Right lobe of liver (tissue), 6 donors: ENCODE measurements at regions not wholly inside any gene's neighbourhood (a gene's known extent, or its start where the extent isn't known, plus 50 kb on each side); places are given as distances from the start of the nearest gene placed in this dataset.

ENCODE experiments used
- ATAC-seq, 4 donors: fragments of 200-7000 bp; cut with Tn5 transposase; one replicate each; pipeline ENCODE4 v1.9.1; 2020; ENCODE audit warnings: mild to moderate bottlenecking in 4 of 4, moderate library complexity in 4 of 4
- DNase-seq, 3 donors: peaks; one replicate each; pipeline ENCODE4 v3.0.0-alpha.2; 2020
- H3K27ac ChIP-seq, 3 donors: fragments of 200-600 bp; one replicate each; pipeline ENCODE4 v1.8.0; 2022
- H3K27me3 ChIP-seq, 2 donors: fragments of 200-600 bp; one replicate each; pipeline ENCODE4 v1.8.0; 2022
- H3K36me3 ChIP-seq, 4 donors: fragments of 200-600 bp; sonication (generic) in 1 of 4; one replicate each; pipeline versions ENCODE4 v1.5.1 to v1.8.0; 2017 to 2022; ENCODE audit warnings: control low read depth in 1 of 4
- H3K4me1 ChIP-seq, 4 donors: fragments of 200-600 bp; sonication (generic) in 1 of 4; one replicate each; pipeline versions ENCODE4 v1.5.1 to v1.8.0; 2017 to 2022; ENCODE audit warnings: control low read depth in 1 of 4
- H3K4me3 ChIP-seq, 3 donors: fragments of 200-600 bp; one replicate each; pipeline ENCODE4 v1.8.0; 2022
- H3K9me3 ChIP-seq, 4 donors: fragments of 200-600 bp; sonication (generic) in 1 of 4; one replicate each; pipeline versions ENCODE4 v1.5.1 to v1.8.0; 2017 to 2022; ENCODE audit warnings: control low read depth in 1 of 4
- CTCF ChIP-seq, 4 donors: fragments of 200-600 bp in 3 of 4; fragments of 450-650 bp in 1 of 4; IDR thresholded peaks; one replicate each; pipeline versions ENCODE4 v1.5.1 to v1.8.0; 2016 to 2022; ENCODE audit warnings: antibody characterized with exemption in 4 of 4, mild to moderate bottlenecking in 2 of 4
- POLR2A ChIP-seq: fragments of 450-650 bp; IDR thresholded peaks from one replicate; pipeline ENCODE4 v1.6.1; 2017; ENCODE audit warnings: antibody characterized with exemption, mild to moderate bottlenecking
- WGBS: methylation state at CpG from one replicate; pipeline ENCODE4 v1.1.6; 2018; ENCODE audit warnings: low coverage, low lambda C conversion rate; ENCODE audit not compliant: insufficient coverage; ENCODE audit errors: missing lambda C conversion rate; 5-methylcytosine and 5-hydroxymethylcytosine counted together
- intact Hi-C, 2 donors: fragments of 100-400 bp; cut with DNase I; formaldehyde crosslinking; loops; one replicate each; pipeline versions ENCODE4 v1.11.2 to v1.14.1; 2022
- donor health status: DM: no; HTN: yes; CAD: no.
- donor health status: DM: no; HTN: no; CAD: no.
- donor health status: DM: no; HTN: no; CAD: no.
- donor health status: DM: no; HTN: yes; CAD: no.
- donor health status: DM: no; HTN: yes; CAD: no.

- no peaks in the 10 kb centered on the region for H3K9me3 ChIP-seq
- WGBS: 22% methylated on average over 12 of the region's 12 CpGs
- H3K36me3 ChIP-seq: no peaks in the 10 kb centered on the region
- intact Hi-C loops: no loop called here
- ATAC-seq: peak; percentile 62 to 78 (median 70)
- TF ChIP-seq CTCF (IDR thresholded peaks at IDR 0.05) (no peak), POLR2A (no peak)
- no peak overlapping the region for H3K27ac ChIP-seq
- no peak overlapping the region for H3K4me3 ChIP-seq
- DNase-seq: peak in 1 of 3 donors; percentile 19
- H3K4me1 ChIP-seq: no peaks in the 10 kb centered on the region
- no peaks in the 10 kb centered on the region for H3K27me3 ChIP-seq
Observed at GRCh38 chr12:98126637-98127335, 388.6 kb upstream of the TMPO start.

- Histone ChIP-seq H3K9me3 (no peaks in the 10 kb centered on the region), H3K27me3 (no peaks in the 10 kb centered on the region), H3K4me1 (no peaks in the 10 kb centered on the region), H3K4me3 (no peak overlapping the region), H3K36me3 (no peaks in the 10 kb centered on the region), H3K27ac (no peak overlapping the region)
- no peak for DNase-seq
- ATAC-seq: peak in 3 of 4 donors; percentile 35 to 51 (median 41)
- WGBS: 24% methylated on average over 3 of the region's 3 CpGs
- intact Hi-C loops: no loop called here
- TF ChIP-seq POLR2A: no peak
- TF ChIP-seq CTCF (IDR thresholded peaks at IDR 0.05): no peak
Observed at GRCh38 chr12:98127336-98127679, 388.1 kb upstream of the TMPO start.

DNA sequence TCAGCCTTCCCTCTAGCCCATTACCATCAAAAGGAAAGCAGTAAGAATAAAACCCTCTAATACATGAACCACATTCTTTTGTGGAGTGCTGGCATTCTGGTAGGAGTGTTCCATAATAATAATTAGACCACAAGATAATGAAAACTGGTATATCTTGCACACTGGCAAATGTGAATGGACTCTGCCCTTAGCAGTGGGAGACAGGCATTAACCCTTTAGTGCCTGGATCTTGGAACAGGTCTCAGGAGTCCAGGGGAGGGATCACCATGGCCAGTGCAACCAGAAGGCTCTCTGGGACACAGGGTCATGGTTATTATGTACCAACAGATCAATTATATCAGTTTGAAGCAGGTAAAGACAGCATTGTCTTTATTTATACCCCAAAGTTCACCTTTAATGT, 387.5 kb upstream of the TMPO start:
- DNase-seq (no peak), ATAC-seq (no peak)
- H3K4me3 ChIP-seq: no peak overlapping the region
- no peaks in the 10 kb centered on the region for H3K9me3 ChIP-seq
- TF ChIP-seq POLR2A (no peak), CTCF (IDR thresholded peaks at IDR 0.05) (no peak)
- intact Hi-C loops: no loop called here
- H3K27ac ChIP-seq: no peak overlapping the region
- no peaks in the 10 kb centered on the region for H3K4me1 ChIP-seq
- H3K27me3 ChIP-seq: no peaks in the 10 kb centered on the region
- no peaks in the 10 kb centered on the region for H3K36me3 ChIP-seq

GRCh38 chr12:98136544-98136943, 378.8 kb upstream of the TMPO start:
- no peak for TF ChIP-seq CTCF (IDR thresholded peaks at IDR 0.05)
- no peak for TF ChIP-seq POLR2A
- 34% methylated on average over 2 of the region's 2 CpGs for WGBS
- DNase-seq: no peak
- ATAC-seq: no peak
- H3K27me3 ChIP-seq: no peaks in the 10 kb centered on the region
- no peaks in the 10 kb centered on the region for H3K4me1 ChIP-seq
- no peak overlapping the region for H3K4me3 ChIP-seq
- no peaks in the 10 kb centered on the region for H3K36me3 ChIP-seq
- intact Hi-C loops: no loop called here
- no peak overlapping the region for H3K27ac ChIP-seq
- H3K9me3 ChIP-seq: no peaks in the 10 kb centered on the region

- Histone ChIP-seq H3K4me1 (no peaks in the 10 kb centered on the region), H3K36me3 (no peaks in the 10 kb centered on the region), H3K27ac (no peak overlapping the region), H3K9me3 (no peaks in the 10 kb centered on the region), H3K4me3 (no peak overlapping the region), H3K27me3 (no peaks in the 10 kb centered on the region)
- DNase-seq: no peak
- 22% methylated on average over 1 of the region's 1 CpG for WGBS
- no peak for TF ChIP-seq POLR2A
- TF ChIP-seq CTCF (IDR thresholded peaks at IDR 0.05): no peak
- intact Hi-C loops: no loop called here
- no peak for ATAC-seq
Observed at GRCh38 chr12:98137278-98137677, 378.1 kb upstream of the TMPO start.
